GM18909 (cell line): ENCODE measurements at regions not wholly inside any gene's neighbourhood (a gene's known extent, or its start where the extent isn't known, plus 50 kb on each side); places are given as distances from the start of the nearest gene placed in this dataset.
"Not testable (repeated sequence)": the region's sequence is repeated elsewhere in the genome, so short reads cannot be mapped to it uniquely, and the experiment has no call there.

Experiments used
- ATAC-seq: cut with Tn5 transposase; IDR thresholded peaks from one replicate; pipeline ENCODE4 v1.9.1; 2021; ENCODE audit warnings: mild to moderate bottlenecking; ENCODE audit not compliant: unreplicated experiment, poor library complexity

- no peak for ATAC-seq
Observed at GRCh38 chr7:153400735-153401593, 641.4 kb downstream of the ACTR3B start.

GRCh38 chr7:153401795-153402720, 642.5 kb downstream of the ACTR3B start:
- ATAC-seq, result no peak

GRCh38 chr7:153402721-153403541, 643.4 kb downstream of the ACTR3B start:
- no peak for ATAC-seq

- no peak for ATAC-seq
Observed at GRCh38 chr7:153404124-153404523, 644.6 kb downstream of the ACTR3B start.

- no peak for ATAC-seq
Observed at GRCh38 chr7:153404781-153405279, 645.3 kb downstream of the ACTR3B start.

- no peak for ATAC-seq
Observed at GRCh38 chr7:153405704-153406485, 646.3 kb upstream of the DPP6 start.

- no peak for ATAC-seq
Observed at GRCh38 chr7:153406486-153406872, 645.7 kb upstream of the DPP6 start.

GRCh38 chr7:153407291-153408046, 644.7 kb upstream of the DPP6 start:
- ATAC-seq, result no peak

GRCh38 chr7:153408360-153409335, 643.5 kb upstream of the DPP6 start:
- no peak for ATAC-seq

GRCh38 chr7:153409567-153410342, 642.4 kb upstream of the DPP6 start:
- ATAC-seq, result not testable (repeated sequence)

GRCh38 chr7:153410997-153411642, 641.1 kb upstream of the DPP6 start:
- not testable (repeated sequence) for ATAC-seq

- not testable (repeated sequence) for ATAC-seq
Observed at GRCh38 chr7:153412114-153412823, 639.9 kb upstream of the DPP6 start.

- ATAC-seq, result not testable (repeated sequence)
Observed at GRCh38 chr7:153412824-153413198, 639.4 kb upstream of the DPP6 start.

- no peak for ATAC-seq
Observed at GRCh38 chr7:153413199-153413539, 639.0 kb upstream of the DPP6 start.

- ATAC-seq, result no peak
Observed at GRCh38 chr7:153413540-153414287, 638.5 kb upstream of the DPP6 start.
